ENCODE measurements at regions not wholly inside any gene's neighbourhood (a gene's known extent, or its start where the extent isn't known, plus 50 kb on each side); places are given as distances from the start of the nearest gene placed in this dataset.
"Not testable (repeated sequence)": the region's sequence is repeated elsewhere in the genome, so short reads cannot be mapped to it uniquely, and the experiment has no call there.

DNA sequence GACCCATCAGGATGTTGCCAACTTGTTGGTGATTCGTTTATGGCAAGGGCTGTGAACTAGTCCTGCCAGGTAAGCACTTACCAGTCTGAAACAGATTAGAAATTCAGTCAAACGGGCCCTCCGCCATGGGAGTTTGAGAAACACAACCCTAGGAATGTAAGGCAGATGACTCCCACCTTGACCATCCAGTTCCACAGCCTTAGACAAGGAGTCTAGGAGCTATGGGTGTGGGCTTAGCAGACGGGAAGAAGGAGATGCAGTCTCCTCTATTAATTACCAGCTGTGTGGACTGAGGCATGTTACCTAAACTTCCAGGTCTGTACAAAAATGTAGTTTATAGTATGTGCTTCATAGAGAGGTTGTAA is 319.4 kb upstream of the NCKAP5 start:
- intact Hi-C loops (cut with DNase I), result no loop called here

DNA sequence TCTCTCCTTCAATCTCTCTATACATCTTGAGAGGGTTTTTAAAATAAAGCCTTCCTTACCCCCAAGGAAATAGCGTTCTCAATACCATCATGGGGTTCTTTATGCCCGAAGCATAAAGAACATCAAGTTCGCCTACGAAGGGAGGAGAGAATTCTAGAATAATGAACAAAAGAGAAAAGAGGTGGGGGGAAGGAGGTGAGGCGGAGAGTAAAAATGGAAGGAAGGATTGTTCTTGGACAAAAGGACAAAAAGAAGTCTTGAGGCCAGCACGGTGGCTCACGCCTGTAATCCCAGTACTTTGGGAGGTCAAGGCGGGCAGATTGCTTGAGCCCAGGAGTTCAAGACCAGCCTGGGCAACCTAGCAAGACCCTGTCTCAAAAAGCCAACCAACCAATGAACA is 319.8 kb upstream of the NCKAP5 start:
- intact Hi-C loops (cut with DNase I), result no loop called here
- Histone ChIP-seq H3K36me3 (no peaks in the 10 kb centered on the region), H3K9me3 (no peaks in the 10 kb centered on the region), H3K27ac (no peak overlapping the region), H3K4me1 (peaks cover 5% of the 10 kb centered on the region), H3K4me3 (no peak overlapping the region), H3K27me3 (no peaks in the 10 kb centered on the region)
- ATAC-seq, result no peak
- TF ChIP-seq, protein P1, sequence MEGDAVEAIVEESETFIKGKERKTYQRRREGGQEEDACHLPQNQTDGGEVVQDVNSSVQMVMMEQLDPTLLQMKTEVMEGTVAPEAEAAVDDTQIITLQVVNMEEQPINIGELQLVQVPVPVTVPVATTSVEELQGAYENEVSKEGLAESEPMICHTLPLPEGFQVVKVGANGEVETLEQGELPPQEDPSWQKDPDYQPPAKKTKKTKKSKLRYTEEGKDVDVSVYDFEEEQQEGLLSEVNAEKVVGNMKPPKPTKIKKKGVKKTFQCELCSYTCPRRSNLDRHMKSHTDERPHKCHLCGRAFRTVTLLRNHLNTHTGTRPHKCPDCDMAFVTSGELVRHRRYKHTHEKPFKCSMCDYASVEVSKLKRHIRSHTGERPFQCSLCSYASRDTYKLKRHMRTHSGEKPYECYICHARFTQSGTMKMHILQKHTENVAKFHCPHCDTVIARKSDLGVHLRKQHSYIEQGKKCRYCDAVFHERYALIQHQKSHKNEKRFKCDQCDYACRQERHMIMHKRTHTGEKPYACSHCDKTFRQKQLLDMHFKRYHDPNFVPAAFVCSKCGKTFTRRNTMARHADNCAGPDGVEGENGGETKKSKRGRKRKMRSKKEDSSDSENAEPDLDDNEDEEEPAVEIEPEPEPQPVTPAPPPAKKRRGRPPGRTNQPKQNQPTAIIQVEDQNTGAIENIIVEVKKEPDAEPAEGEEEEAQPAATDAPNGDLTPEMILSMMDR (IDR thresholded peaks at IDR 0.05), result no peak
- DNase-seq, result no peak

More for the DNA sequence above, 319.4 kb upstream of the NCKAP5 start:
- DNase-seq (no peak), ATAC-seq (no peak)
- H3K4me1 ChIP-seq, result peaks cover 5% of the 10 kb centered on the region
- no peaks in the 10 kb centered on the region for H3K36me3 ChIP-seq
- TF ChIP-seq, protein P1 (IDR thresholded peaks at IDR 0.05), result no peak
- no peak overlapping the region for H3K4me3 ChIP-seq
- H3K27me3 ChIP-seq, result no peaks in the 10 kb centered on the region
- H3K27ac ChIP-seq, result no peak overlapping the region
- H3K9me3 ChIP-seq, result no peaks in the 10 kb centered on the region

DNA sequence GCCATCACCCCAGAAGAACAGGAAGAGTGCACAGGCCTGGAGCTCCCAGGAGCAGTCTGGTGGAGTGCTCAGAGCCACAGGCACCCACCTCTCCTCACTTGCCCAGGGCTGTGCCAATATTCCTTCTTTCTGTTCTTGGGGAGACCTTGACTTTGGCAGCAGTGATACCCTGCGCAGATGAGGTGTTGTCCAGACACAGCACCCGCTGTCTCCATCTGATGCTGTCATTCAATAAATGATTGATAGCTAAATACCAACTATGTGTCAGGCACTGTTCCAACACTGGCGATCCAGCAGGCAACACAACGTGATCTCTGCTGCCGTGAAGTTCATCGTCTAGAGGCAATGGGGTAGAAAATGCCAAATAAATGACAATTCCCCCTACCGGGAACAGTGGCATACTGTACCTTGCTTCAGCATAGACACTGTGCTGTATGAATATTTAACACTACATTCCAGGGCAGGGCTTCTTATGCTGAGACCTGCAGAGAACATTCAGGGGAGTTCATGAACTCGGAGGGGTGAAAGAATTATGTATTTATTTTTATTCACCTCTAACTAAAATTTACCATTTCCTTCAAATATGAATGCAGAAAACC is 320.5 kb upstream of the NCKAP5 start:
- DNase-seq (no peak), ATAC-seq (no peak)
- no peak overlapping the region for H3K4me3 ChIP-seq
- TF ChIP-seq, protein P1 (IDR thresholded peaks at IDR 0.05), result no peak
- H3K27me3 ChIP-seq, result no peaks in the 10 kb centered on the region
- no peak overlapping the region for H3K27ac ChIP-seq
- peaks cover 5% of the 10 kb centered on the region for H3K4me1 ChIP-seq
- no peaks in the 10 kb centered on the region for H3K9me3 ChIP-seq
- intact Hi-C loops (cut with DNase I), result no loop called here
- no peaks in the 10 kb centered on the region for H3K36me3 ChIP-seq

DNA sequence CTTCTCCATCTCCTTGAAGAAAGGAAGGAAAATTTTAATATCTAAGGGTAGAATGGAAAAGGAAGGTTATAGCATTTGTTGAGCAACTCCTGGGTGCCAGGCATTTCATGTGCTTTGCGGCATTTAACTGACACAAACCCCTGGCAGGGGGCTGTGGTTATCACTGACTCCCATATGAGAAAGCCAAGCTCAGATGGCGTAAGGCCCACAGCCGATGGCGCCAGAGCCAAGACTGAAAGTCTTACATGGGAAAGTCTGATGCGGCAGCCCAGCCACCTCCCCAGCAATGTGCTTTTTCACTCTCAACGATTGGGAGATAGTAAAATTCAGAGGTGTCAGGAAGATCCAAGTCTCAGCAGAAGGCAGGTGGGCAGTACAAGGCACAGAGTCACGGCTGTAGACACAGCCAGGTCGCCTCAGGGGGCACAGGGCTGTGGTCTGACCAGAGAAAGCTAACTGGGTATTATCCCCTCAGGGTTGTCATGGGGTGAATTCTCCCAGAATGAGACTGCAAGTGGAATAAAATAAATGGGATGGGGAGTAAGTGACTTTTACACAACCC is 324.2 kb upstream of the NCKAP5 start:
- intact Hi-C loops (cut with DNase I), result no loop called here
- Histone ChIP-seq H3K4me3 (no peak overlapping the region), H3K36me3 (no peaks in the 10 kb centered on the region), H3K9me3 (no peaks in the 10 kb centered on the region), H3K4me1 (no peaks in the 10 kb centered on the region), H3K27ac (no peak overlapping the region), H3K27me3 (no peaks in the 10 kb centered on the region)
- ATAC-seq (no peak), DNase-seq (no peak)
- TF ChIP-seq, protein P1 (IDR thresholded peaks at IDR 0.05), result no peak

DNA sequence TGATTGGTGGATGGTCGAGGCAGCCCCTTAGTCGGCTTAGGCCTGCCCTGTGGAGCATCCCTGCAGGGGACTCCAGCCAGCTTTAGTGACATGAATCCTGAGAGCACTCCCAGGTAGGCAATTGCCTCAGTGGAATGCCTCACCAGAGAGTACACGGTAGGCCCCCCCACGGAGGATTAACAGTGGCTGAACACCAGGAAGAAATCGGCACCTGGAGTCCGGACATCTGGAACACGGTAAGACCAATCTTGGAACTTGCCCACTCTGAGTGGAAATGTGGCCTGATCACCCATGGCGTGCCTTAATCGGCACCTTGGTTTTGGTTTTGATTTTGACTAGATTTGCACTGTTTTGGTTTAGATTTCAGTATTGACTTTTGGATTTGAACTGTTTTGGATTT is 326.2 kb upstream of the NCKAP5 start:
- no peak overlapping the region for H3K4me3 ChIP-seq
- ATAC-seq (no peak), DNase-seq (no peak)
- intact Hi-C loops (cut with DNase I), result no loop called here
- H3K9me3 ChIP-seq, result no peaks in the 10 kb centered on the region
- H3K27ac ChIP-seq, result no peak overlapping the region
- H3K36me3 ChIP-seq, result no peaks in the 10 kb centered on the region
- no peaks in the 10 kb centered on the region for H3K4me1 ChIP-seq
- TF ChIP-seq, protein P1 (IDR thresholded peaks at IDR 0.05), result no peak
- no peaks in the 10 kb centered on the region for H3K27me3 ChIP-seq

DNA sequence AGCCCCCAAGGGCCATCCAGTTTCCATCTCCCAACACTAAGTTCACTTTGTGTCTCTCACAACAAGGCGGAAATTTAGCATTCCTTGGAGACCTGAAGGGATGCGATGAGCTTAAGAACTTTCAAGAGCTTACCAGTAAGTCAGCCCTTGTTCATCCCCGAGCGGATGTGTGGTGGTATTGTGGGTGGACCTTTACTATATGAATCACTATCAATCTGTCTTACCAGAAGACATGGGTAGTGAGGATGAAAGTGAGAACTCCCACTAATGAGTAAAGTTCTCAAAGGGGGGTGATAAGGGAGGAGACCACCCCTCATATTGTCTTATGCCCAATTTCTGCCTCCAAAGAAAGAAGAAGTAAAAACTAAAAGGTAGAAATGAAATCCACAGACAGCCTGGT is 329.6 kb upstream of the NCKAP5 start:
- H3K9me3 ChIP-seq; ATAC-seq; H3K27ac ChIP-seq; H3K36me3 ChIP-seq; H3K4me3 ChIP-seq; DNase-seq; H3K4me1 ChIP-seq; intact Hi-C loops (cut with DNase I); H3K27me3 ChIP-seq: not testable (repeated sequence)
